Kidney (tissue), 13 donors: ENCODE measurements at regions not wholly inside any gene's neighbourhood (a gene's known extent, or its start where the extent isn't known, plus 50 kb on each side); places are given as distances from the start of the nearest gene placed in this dataset.

Experiments
- DNase-seq, 5 donors: peaks; one replicate each; pipeline ENCODE4 v3.0.0-alpha.2; 2013 to 2020
- FAIRE-seq: peaks from 2 replicates; lab custom pipeline; 2012; peaks lifted over from hg19 to GRCh38; lab: Jason Lieb, UNC
- H3K27ac ChIP-seq, 2 donors: one replicate each; pipeline ENCODE4 v1.7.0; 2013; ENCODE audit warnings: low read depth in 2 of 2, low read length in 2 of 2, inconsistent platforms in 1 of 2
- H3K27me3 ChIP-seq: one replicate; pipeline ENCODE4 v1.7.1; 2013; ENCODE audit warnings: low read length, inconsistent platforms; ENCODE audit not compliant: control insufficient read depth, insufficient read depth
- H3K36me3 ChIP-seq, 3 donors: one replicate each; pipeline versions ENCODE4 v1.7.0 to v1.7.1; 2013; ENCODE audit warnings: low read length in 3 of 3, control low read depth in 1 of 3, inconsistent platforms in 1 of 3; ENCODE audit not compliant: insufficient read depth in 3 of 3, control insufficient read depth in 2 of 3
- H3K4me1 ChIP-seq, 3 donors: one replicate each; pipeline versions ENCODE4 v1.7.0 to v1.7.1; 2013; ENCODE audit warnings: low read length in 3 of 3, inconsistent platforms in 1 of 3, low read depth in 1 of 3; ENCODE audit not compliant: control insufficient read depth in 2 of 3, insufficient read depth in 2 of 3
- H3K4me3 ChIP-seq, 3 donors: one replicate each; pipeline versions ENCODE4 v1.7.0 to v1.8.1; 2013; ENCODE audit warnings: low read length in 3 of 3, control low read depth in 1 of 3, inconsistent platforms in 1 of 3
- H3K9ac ChIP-seq, 3 donors: one replicate each; pipeline versions ENCODE4 v1.7.0 to v1.7.1; 2013; ENCODE audit warnings: low read length in 3 of 3, control low read depth in 1 of 3, inconsistent platforms in 1 of 3
- H3K9me3 ChIP-seq, 3 donors: one replicate each; pipeline versions ENCODE4 v1.7.0 to v1.7.1; 2013; ENCODE audit warnings: low read length in 3 of 3, control low read depth in 1 of 3, inconsistent platforms in 1 of 3; ENCODE audit not compliant: control insufficient read depth in 2 of 3, insufficient read depth in 1 of 3
- CTCF ChIP-seq: IDR thresholded peaks from 3 replicates; pipeline ENCODE4 v1.5.1; 2012; ENCODE audit warnings: mild to moderate bottlenecking, moderate library complexity, borderline replicate concordance; ENCODE audit not compliant: insufficient read depth; ENCODE audit errors: extremely low read depth
- intact Hi-C: fragments of 100-400 bp; cut with DNase I; formaldehyde crosslinking; loops from one replicate; pipeline ENCODE4 v1.11.1; 2022
- donor health status: control.
- donor health status: control.
- donor health status: control.
- donor health status: control.
- donor health status: control.
- donor health status: DM: yes; HTN: yes; CAD: no.
- donor health status: Normal renal cell carcinoma (clear cell type).

DNA sequence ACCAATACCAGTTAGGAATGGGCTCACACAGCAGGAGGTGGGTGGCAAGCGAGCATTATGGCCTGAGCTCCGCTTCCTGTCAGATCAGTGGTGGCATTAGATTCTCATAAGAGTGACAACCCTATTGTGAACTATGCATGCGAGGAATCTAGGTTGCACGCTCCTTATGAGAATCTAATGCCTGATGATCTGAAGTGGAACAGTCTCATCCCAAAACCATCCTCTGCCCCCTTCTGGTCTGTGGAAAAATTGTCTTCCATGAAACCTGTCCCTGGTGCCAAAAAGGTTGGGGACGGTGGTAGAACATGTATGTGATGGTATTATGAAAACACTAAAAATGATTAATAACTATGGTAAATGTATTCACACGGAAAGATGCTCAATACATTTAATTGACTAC, 99.7 kb upstream of the HIVEP1 start:
- Histone ChIP-seq H3K9me3 (peaks cover 0 to 5% (median 0%) of the 10 kb centered on the region in 3 donors), H3K27ac (no peak overlapping the region), H3K9ac (no peak overlapping the region), H3K4me1 (no peaks in the 10 kb centered on the region), H3K36me3 (no peaks in the 10 kb centered on the region), H3K4me3 (no peak overlapping the region), H3K27me3 (no peaks in the 10 kb centered on the region)
- TF ChIP-seq CTCF: no peak
- no peak for FAIRE-seq
- intact Hi-C loops: no loop called here
- DNase-seq: no peak

- Histone ChIP-seq H3K36me3 (no peaks in the 10 kb centered on the region), H3K27me3 (no peaks in the 10 kb centered on the region), H3K9ac (no peak overlapping the region), H3K4me3 (no peak overlapping the region), H3K27ac (no peak overlapping the region), H3K4me1 (no peaks in the 10 kb centered on the region), H3K9me3 (peaks cover 0 to 5% (median 0%) of the 10 kb centered on the region in 3 donors)
- no peak for TF ChIP-seq CTCF
- DNase-seq: no peak
- no peak for FAIRE-seq
- intact Hi-C loops: no loop called here
Observed at GRCh38 chr6:11911538-11911937, 100.6 kb upstream of the HIVEP1 start.

DNA sequence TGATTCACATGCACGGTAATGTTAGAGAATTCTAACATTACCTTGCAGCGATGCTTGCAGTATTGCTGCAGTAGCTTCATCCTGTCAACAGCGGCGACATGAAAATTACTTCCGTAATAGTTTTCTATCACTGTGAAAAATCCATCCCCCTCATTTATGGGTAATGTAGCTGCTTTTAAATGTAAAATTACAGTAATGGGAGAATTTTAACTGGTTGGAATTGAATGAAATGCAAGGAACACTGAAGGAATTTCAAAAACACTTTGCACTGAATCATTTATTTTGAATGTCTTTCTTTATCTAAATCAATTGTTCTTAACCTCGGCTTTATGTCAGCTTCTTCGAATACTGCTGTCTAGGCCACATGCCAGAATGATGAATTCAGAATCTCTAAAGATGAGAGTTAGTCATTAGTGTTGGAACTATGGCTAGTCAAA, 102.4 kb upstream of the HIVEP1 start:
- intact Hi-C loops: no loop called here
- no peaks in the 10 kb centered on the region for H3K36me3 ChIP-seq
- H3K9me3 ChIP-seq: peaks cover 0 to 5% (median 0%) of the 10 kb centered on the region in 3 donors
- DNase-seq (no peak), FAIRE-seq (no peak)
- no peak overlapping the region for H3K9ac ChIP-seq
- H3K4me3 ChIP-seq: no peak overlapping the region
- no peak for TF ChIP-seq CTCF
- H3K27me3 ChIP-seq: no peaks in the 10 kb centered on the region
- no peak overlapping the region for H3K27ac ChIP-seq
- H3K4me1 ChIP-seq: no peaks in the 10 kb centered on the region
